ENCODE measurements at regions not wholly inside any gene's neighbourhood (a gene's known extent, or its start where the extent isn't known, plus 50 kb on each side); places are given as distances from the start of the nearest gene placed in this dataset.

- Histone ChIP-seq H3K36me3 (ENCODE audit: control insufficient read depth in 2 of 2, extremely low read depth in 1 of 2, insufficient read depth in 2 of 2, low read length in 2 of 2) (no peaks in the 10 kb centered on the region), H3K4me1 (ENCODE audit: control insufficient read depth, extremely low read depth, insufficient read depth, low read length) (no peaks in the 10 kb centered on the region), H2AFZ (ENCODE audit: low read depth, low read length) (no peak overlapping the region), H3K9ac (replicated peaks; ENCODE audit: extremely low read depth, insufficient read depth, low read length) (no peak overlapping the region), H3K4me3 (replicated peaks in 1 of 3; ENCODE audit: insufficient read depth in 1 of 3, low read depth in 1 of 3, low read length in 3 of 3) (no peak overlapping the region), H3K9me1 (replicated peaks; ENCODE audit: control insufficient read depth, extremely low read depth, insufficient read depth, low read length) (no peaks in the 10 kb centered on the region), H3K27ac (ENCODE audit: insufficient read depth, low read depth, low read length) (no peak overlapping the region), H3K9me3 (replicated peaks; ENCODE audit: control insufficient read depth, insufficient read depth, low read length) (peaks cover 5% of the 10 kb centered on the region), H3K79me2 (ENCODE audit: control insufficient read depth, insufficient read depth, low read length) (no peaks in the 10 kb centered on the region), H3K4me2 (ENCODE audit: insufficient read depth, low read length) (no peak overlapping the region), H3K27me3 (ENCODE audit: control insufficient read depth in 2 of 2, insufficient read depth in 2 of 2, low read length in 2 of 2) (no peaks in the 10 kb centered on the region), H4K20me1 (replicated peaks; ENCODE audit: control insufficient read depth, extremely low read depth, insufficient read depth, low read length) (no peaks in the 10 kb centered on the region)
- FAIRE-seq (no peak), DNase-seq (ENCODE audit: low read depth, low spot score) (no peak)
- POLR2A ChIA-PET: no interaction called here
- BruUV-seq (replicated peaks): no TSS peak
- intact Hi-C loops (cut with micrococcal nuclease): no loop called here
- dilution Hi-C loops (cut with MboI; ENCODE audit: extremely low pct_ligation_motif_present, low sequenced_read_pairs): no loop called here
- TF ChIP-seq GATA2 (IDR thresholded peaks at IDR 0.05; ENCODE audit: insufficient read depth, insufficient read length, low read depth, low read length) (no peak), POLR2A (IDR thresholded peaks at IDR 0.05; ENCODE audit: low read depth, low read length) (no peak), POLR2AphosphoS5 (IDR thresholded peaks at IDR 0.05; ENCODE audit: insufficient read depth, low read depth, low read length) (no peak), JUN (IDR thresholded peaks at IDR 0.05; ENCODE audit: borderline replicate concordance, insufficient read depth, insufficient read length, low read depth) (no peak), FOS (IDR thresholded peaks at IDR 0.05; ENCODE audit: borderline replicate concordance, insufficient read depth, low read length) (no peak), EZH2 (IDR thresholded peaks at IDR 0.05; ENCODE audit: borderline replicate concordance, low read depth, low read length, severe bottlenecking) (no peak), MYC (IDR thresholded peaks at IDR 0.05; ENCODE audit: low read depth, low read length) (no peak)
- TF ChIP-seq, protein P1, sequence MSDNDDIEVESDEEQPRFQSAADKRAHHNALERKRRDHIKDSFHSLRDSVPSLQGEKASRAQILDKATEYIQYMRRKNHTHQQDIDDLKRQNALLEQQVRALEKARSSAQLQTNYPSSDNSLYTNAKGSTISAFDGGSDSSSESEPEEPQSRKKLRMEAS (IDR thresholded peaks at IDR 0.05; ENCODE audit: insufficient read depth, insufficient read length): no peak
- TF ChIP-seq, protein P2, sequence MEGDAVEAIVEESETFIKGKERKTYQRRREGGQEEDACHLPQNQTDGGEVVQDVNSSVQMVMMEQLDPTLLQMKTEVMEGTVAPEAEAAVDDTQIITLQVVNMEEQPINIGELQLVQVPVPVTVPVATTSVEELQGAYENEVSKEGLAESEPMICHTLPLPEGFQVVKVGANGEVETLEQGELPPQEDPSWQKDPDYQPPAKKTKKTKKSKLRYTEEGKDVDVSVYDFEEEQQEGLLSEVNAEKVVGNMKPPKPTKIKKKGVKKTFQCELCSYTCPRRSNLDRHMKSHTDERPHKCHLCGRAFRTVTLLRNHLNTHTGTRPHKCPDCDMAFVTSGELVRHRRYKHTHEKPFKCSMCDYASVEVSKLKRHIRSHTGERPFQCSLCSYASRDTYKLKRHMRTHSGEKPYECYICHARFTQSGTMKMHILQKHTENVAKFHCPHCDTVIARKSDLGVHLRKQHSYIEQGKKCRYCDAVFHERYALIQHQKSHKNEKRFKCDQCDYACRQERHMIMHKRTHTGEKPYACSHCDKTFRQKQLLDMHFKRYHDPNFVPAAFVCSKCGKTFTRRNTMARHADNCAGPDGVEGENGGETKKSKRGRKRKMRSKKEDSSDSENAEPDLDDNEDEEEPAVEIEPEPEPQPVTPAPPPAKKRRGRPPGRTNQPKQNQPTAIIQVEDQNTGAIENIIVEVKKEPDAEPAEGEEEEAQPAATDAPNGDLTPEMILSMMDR (IDR thresholded peaks at IDR 0.05; ENCODE audit: extremely low read depth in 1 of 2, insufficient read depth in 1 of 2, low read depth in 1 of 2, low read length in 2 of 2): no peak
- CTCF ChIA-PET: no interaction called here
Measured at GRCh38 chr13:53474878-53475277, 446.3 kb downstream of the OLFM4 start.
